Stimulated activated CD4-positive, alpha-beta T cell treated with anti-CD3 and anti-CD28 coated beads, Interleukin-4, amount 100 ng/mL, for 48 hours (primary cell): ENCODE measurements at regions not wholly inside any gene's neighbourhood (a gene's known extent, or its start where the extent isn't known, plus 50 kb on each side); places are given as distances from the start of the nearest gene placed in this dataset.
"Not testable (repeated sequence)": the region's sequence is repeated elsewhere in the genome, so short reads cannot be mapped to it uniquely, and the experiment has no call there.

Source experiments
- DNase-seq, 2 donors: peaks; one replicate each; pipeline ENCODE4 v3.0.0-alpha.2; 2020; ENCODE audit warnings: low read depth in 2 of 2

- DNase-seq: no peak
Measured at GRCh38 chr1:89436856-89437255, 73.0 kb downstream of the GBP6 start.

GRCh38 chr1:89438301-89438700 is 74.4 kb downstream of the GBP6 start:
- DNase-seq: not testable (repeated sequence)

GRCh38 chr1:89440911-89441310 is 77.1 kb downstream of the GBP6 start:
- DNase-seq: no peak

- no peak for DNase-seq
Measured at GRCh38 chr1:89444791-89445190, 79.8 kb upstream of the LRRC8B start.

- DNase-seq: no peak
Measured at GRCh38 chr1:89451011-89451410, 73.6 kb upstream of the LRRC8B start.

- DNase-seq: no peak
Measured at GRCh38 chr1:89453123-89453972, 71.3 kb upstream of the LRRC8B start.

GRCh38 chr1:89454845-89455521 is 69.6 kb upstream of the LRRC8B start:
- DNase-seq: peak; percentile 36 to 46

GRCh38 chr1:89457046-89457445 is 67.6 kb upstream of the LRRC8B start:
- no peak for DNase-seq

GRCh38 chr1:89459081-89459480 is 65.5 kb upstream of the LRRC8B start:
- DNase-seq: no peak

GRCh38 chr1:89460325-89460724 is 64.3 kb upstream of the LRRC8B start:
- no peak for DNase-seq

GRCh38 chr1:89462250-89462649 is 62.4 kb upstream of the LRRC8B start:
- DNase-seq: no peak

- DNase-seq: no peak
Measured at GRCh38 chr1:89464008-89464407, 60.6 kb upstream of the LRRC8B start.

GRCh38 chr1:89465201-89465600 is 59.4 kb upstream of the LRRC8B start:
- no peak for DNase-seq

- DNase-seq: no peak
Measured at GRCh38 chr1:89466307-89466930, 58.2 kb upstream of the LRRC8B start.

- DNase-seq: no peak
Measured at GRCh38 chr1:89472253-89472652, 52.4 kb upstream of the LRRC8B start.

- no peak for DNase-seq
Measured at GRCh38 chr1:89472886-89473417, 51.7 kb upstream of the LRRC8B start.
